ENCODE measurements at regions not wholly inside any gene's neighbourhood (a gene's known extent, or its start where the extent isn't known, plus 50 kb on each side); places are given as distances from the start of the nearest gene placed in this dataset.

- peak; percentile 2 for DNase-seq
- Mint-ChIP-seq H3K4me3 (ENCODE audit: low read depth, unreplicated experiment) (no peak overlapping the region), H3K4me1 (ENCODE audit: low read depth, unreplicated experiment) (no peaks in the 10 kb centered on the region), H3K27me3 (ENCODE audit: unreplicated experiment) (no peaks in the 10 kb centered on the region), H3K9me3 (ENCODE audit: low read depth, unreplicated experiment) (peaks cover 5% of the 10 kb centered on the region), H3K36me3 (ENCODE audit: insufficient read depth, unreplicated experiment) (no peaks in the 10 kb centered on the region), H3K27ac (ENCODE audit: unreplicated experiment) (no peak overlapping the region)
- CTCF ChIA-PET = no interaction called here
- BruUV-seq (replicated peaks) = no TSS peak
- intact Hi-C loops (cut with micrococcal nuclease; ENCODE audit: unreplicated experiment) = no loop called here
- no peak for TF ChIP-seq CTCF (IDR thresholded peaks at IDR 0.05; ENCODE audit: unreplicated experiment)
Measured at GRCh38 chr9:116032683-116033440, 120.7 kb upstream of the PAPPA start.

DNA sequence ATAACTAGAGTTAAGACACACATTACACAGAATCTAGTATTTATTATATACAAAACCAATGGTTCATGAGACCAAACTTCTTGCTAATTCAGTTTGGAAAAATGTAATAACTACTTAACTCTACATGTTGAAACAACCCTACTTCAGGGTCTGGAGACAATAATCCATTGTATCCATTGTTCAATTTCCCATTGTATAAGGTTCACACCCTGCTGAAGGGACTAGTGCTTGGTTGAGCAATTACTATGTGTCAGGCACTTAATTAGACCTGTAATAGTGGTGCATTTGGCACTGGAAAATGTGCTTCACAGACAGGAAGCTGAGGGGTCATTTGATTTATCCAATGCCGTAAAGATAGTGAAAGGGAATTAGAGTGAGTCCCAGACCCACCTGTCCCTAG is 114.3 kb upstream of the PAPPA start:
- CTCF ChIA-PET = no interaction called here
- Mint-ChIP-seq H3K27me3 (ENCODE audit: unreplicated experiment) (no peaks in the 10 kb centered on the region), H3K9me3 (ENCODE audit: low read depth, unreplicated experiment) (peaks cover 5% of the 10 kb centered on the region), H3K4me1 (ENCODE audit: low read depth, unreplicated experiment) (no peaks in the 10 kb centered on the region), H3K4me3 (ENCODE audit: low read depth, unreplicated experiment) (no peak overlapping the region), H3K36me3 (ENCODE audit: insufficient read depth, unreplicated experiment) (no peaks in the 10 kb centered on the region), H3K27ac (ENCODE audit: unreplicated experiment) (no peak overlapping the region)
- intact Hi-C loops (cut with micrococcal nuclease; ENCODE audit: unreplicated experiment) = no loop called here
- DNase-seq = no peak
- no TSS peak for BruUV-seq (replicated peaks)
- no peak for TF ChIP-seq CTCF (IDR thresholded peaks at IDR 0.05; ENCODE audit: unreplicated experiment)

DNA sequence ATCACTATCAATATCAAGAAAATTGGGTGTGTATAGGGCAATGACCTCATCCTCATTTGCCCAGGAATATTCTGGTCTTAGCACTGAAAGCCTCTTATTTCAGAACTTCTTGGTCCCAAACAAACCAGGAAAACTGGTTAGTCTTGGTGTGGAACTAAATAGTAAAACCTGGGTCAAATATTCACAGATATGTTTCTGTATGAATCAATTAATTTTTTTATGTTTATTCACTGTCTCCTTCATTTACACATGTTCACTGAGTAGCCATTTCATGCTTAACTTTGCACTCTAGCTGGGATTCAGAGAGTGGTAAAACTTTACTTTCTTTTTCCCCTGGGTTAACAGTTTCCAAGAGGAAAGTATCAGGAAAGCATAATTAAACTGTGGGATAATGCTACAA is 113.7 kb upstream of the PAPPA start:
- Mint-ChIP-seq H3K4me1 (ENCODE audit: low read depth, unreplicated experiment) (no peaks in the 10 kb centered on the region), H3K27ac (ENCODE audit: unreplicated experiment) (no peak overlapping the region), H3K4me3 (ENCODE audit: low read depth, unreplicated experiment) (no peak overlapping the region), H3K36me3 (ENCODE audit: insufficient read depth, unreplicated experiment) (no peaks in the 10 kb centered on the region), H3K9me3 (ENCODE audit: low read depth, unreplicated experiment) (peaks cover 5% of the 10 kb centered on the region), H3K27me3 (ENCODE audit: unreplicated experiment) (no peaks in the 10 kb centered on the region)
- TF ChIP-seq CTCF (IDR thresholded peaks at IDR 0.05; ENCODE audit: unreplicated experiment) = no peak
- BruUV-seq (replicated peaks) = no TSS peak
- CTCF ChIA-PET = no interaction called here
- no peak for DNase-seq
- intact Hi-C loops (cut with micrococcal nuclease; ENCODE audit: unreplicated experiment) = no loop called here

DNA sequence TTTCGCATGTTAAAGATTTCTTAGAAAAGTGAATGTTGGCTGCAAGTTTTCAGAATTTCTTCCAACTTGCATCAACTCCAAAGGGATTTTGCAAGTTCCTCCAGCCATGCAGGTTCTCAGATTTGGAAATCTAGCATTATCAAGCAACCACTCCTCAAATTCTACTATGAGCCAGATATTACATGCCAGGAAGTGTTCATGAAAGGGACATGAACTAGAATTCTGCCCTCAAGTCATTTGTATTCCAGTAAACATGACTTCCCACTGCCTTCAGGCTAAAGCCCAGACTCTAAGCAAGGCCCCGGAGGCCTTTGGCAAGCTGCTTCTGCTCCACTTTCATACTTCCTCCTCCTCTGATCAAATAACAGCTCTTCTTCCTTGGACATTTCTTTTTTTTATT is 111.3 kb upstream of the PAPPA start:
- no peaks in the 10 kb centered on the region for H3K4me1 Mint-ChIP-seq (ENCODE audit: low read depth, unreplicated experiment)
- intact Hi-C loops (cut with micrococcal nuclease; ENCODE audit: unreplicated experiment) = no loop called here
- DNase-seq = no peak
- CTCF ChIA-PET = no interaction called here
- no peaks in the 10 kb centered on the region for H3K27me3 Mint-ChIP-seq (ENCODE audit: unreplicated experiment)
- H3K36me3 Mint-ChIP-seq (ENCODE audit: insufficient read depth, unreplicated experiment) = no peaks in the 10 kb centered on the region
- H3K27ac Mint-ChIP-seq (ENCODE audit: unreplicated experiment) = no peak overlapping the region
- H3K9me3 Mint-ChIP-seq (ENCODE audit: low read depth, unreplicated experiment) = no peaks in the 10 kb centered on the region
- TF ChIP-seq CTCF (IDR thresholded peaks at IDR 0.05; ENCODE audit: unreplicated experiment) = no peak
- no peak overlapping the region for H3K4me3 Mint-ChIP-seq (ENCODE audit: low read depth, unreplicated experiment)
- BruUV-seq (replicated peaks) = no TSS peak

Data from Calu3 (cell line).